Aorta (tissue), 5 donors: ENCODE measurements at regions not wholly inside any gene's neighbourhood (a gene's known extent, or its start where the extent isn't known, plus 50 kb on each side); places are given as distances from the start of the nearest gene placed in this dataset.
A peak's percentile ranks its signal among the peaks of the same experiment; 100 is the strongest.

ENCODE experiments used
- ATAC-seq: fragments of 200-7000 bp; cut with Tn5 transposase; one replicate; pipeline ENCODE4 v1.9.1; 2022; ENCODE audit warnings: moderate library complexity; ENCODE audit not compliant: low FRiP score
- DNase-seq, 2 donors: peaks; one replicate each; pipeline ENCODE4 v3.0.0-alpha.2; 2020
- H3K27ac ChIP-seq, 2 donors: one replicate each; pipeline ENCODE4 v1.5.1; 2013; ENCODE audit warnings: low read length in 2 of 2, mild to moderate bottlenecking in 2 of 2, moderate library complexity in 2 of 2, control low read depth in 1 of 2, inconsistent platforms in 1 of 2, low read depth in 1 of 2
- H3K27me3 ChIP-seq, 2 donors: one replicate each; pipeline ENCODE4 v1.6.1; 2013; ENCODE audit warnings: control low read depth in 1 of 2, low read length in 1 of 2, mild to moderate bottlenecking in 1 of 2, moderate library complexity in 1 of 2; ENCODE audit not compliant: insufficient read depth in 2 of 2, control insufficient read depth in 1 of 2
- H3K36me3 ChIP-seq, 2 donors: one replicate each; pipeline ENCODE4 v1.6.1; 2013; ENCODE audit warnings: control low read depth in 1 of 2, low read length in 1 of 2, mild to moderate bottlenecking in 1 of 2; ENCODE audit not compliant: insufficient read depth in 2 of 2, control insufficient read depth in 1 of 2
- H3K4me1 ChIP-seq, 2 donors: one replicate each; pipeline ENCODE4 v1.6.1; 2013; ENCODE audit warnings: low read length in 2 of 2, control low read depth in 1 of 2, mild to moderate bottlenecking in 1 of 2, moderate library complexity in 1 of 2; ENCODE audit not compliant: insufficient read depth in 2 of 2, control insufficient read depth in 1 of 2
- H3K4me3 ChIP-seq, 2 donors: one replicate each; pipeline ENCODE4 v1.5.1; 2013; ENCODE audit warnings: low read length in 2 of 2, control low read depth in 1 of 2, mild to moderate bottlenecking in 1 of 2
- H3K9me3 ChIP-seq: one replicate; pipeline ENCODE4 v1.6.1; 2013; ENCODE audit warnings: mild to moderate bottlenecking, low read length; ENCODE audit not compliant: control insufficient read depth
- WGBS, 2 donors: extraction: QIAGEN DNeasy Blood & Tissue Kit; methylation state at CpG; one replicate each; pipeline ENCODE4 v1.1.7; 2013; 5-methylcytosine and 5-hydroxymethylcytosine counted together
- intact Hi-C, 2 donors: fragments of 100-400 bp; cut with DNase I; formaldehyde crosslinking; loops; one replicate each; pipeline versions ENCODE4 v1.14.2 to v1.15.0; 2022
- donor health status: healthy with polysubstance abuse.
- donor health status: Bipolar disorder and iron deficiency.
- donor health status: DM: no; HTN: no; CAD: no.
- donor health status: DM: no; HTN: no; CAD: no.
- donor health status: DM: yes; HTN: yes; CAD: no.

GRCh38 chr20:7601431-7601830 is 338.8 kb downstream of the HAO1 start:
- DNase-seq = no peak
- WGBS, 2 donors = 61 to 82% methylated on average over 1 of the region's 1 CpG
- Histone ChIP-seq H3K4me3 (no peak overlapping the region), H3K27me3 (no peaks in the 10 kb centered on the region), H3K36me3 (no peaks in the 10 kb centered on the region), H3K9me3 (peaks cover 2% of the 10 kb centered on the region), H3K27ac (no peak overlapping the region), H3K4me1 (no peaks in the 10 kb centered on the region)
- intact Hi-C loops = no loop called here
- ATAC-seq = no peak

- no peaks in the 10 kb centered on the region for H3K4me1 ChIP-seq
- no peak overlapping the region for H3K4me3 ChIP-seq
- no peaks in the 10 kb centered on the region for H3K27me3 ChIP-seq
- H3K9me3 ChIP-seq = no peaks in the 10 kb centered on the region
- ATAC-seq (no peak), DNase-seq (no peak)
- 71 to 79% methylated on average over 3 of the region's 3 CpGs for WGBS, 2 donors
- H3K27ac ChIP-seq = no peak overlapping the region
- no peaks in the 10 kb centered on the region for H3K36me3 ChIP-seq
- intact Hi-C loops = no loop called here
These were observed 333.3 kb downstream of the HAO1 start for GRCh38 chr20:7606941-7607340.

- H3K9me3 ChIP-seq = no peaks in the 10 kb centered on the region
These were observed 332.0 kb downstream of the HAO1 start for GRCh38 chr20:7608250-7608649.

GRCh38 chr20:7609251-7609650 is 331.0 kb downstream of the HAO1 start:
- Histone ChIP-seq H3K36me3 (no peaks in the 10 kb centered on the region), H3K4me1 (no peaks in the 10 kb centered on the region), H3K27ac (no peak overlapping the region), H3K9me3 (no peaks in the 10 kb centered on the region), H3K27me3 (no peaks in the 10 kb centered on the region), H3K4me3 (no peak overlapping the region)
- intact Hi-C loops = no loop called here
- ATAC-seq (no peak), DNase-seq (no peak)

More at GRCh38 chr20:7608250-7608649, 332.0 kb downstream of the HAO1 start:
- no peak overlapping the region for H3K4me3 ChIP-seq
- intact Hi-C loops = no loop called here
- no peaks in the 10 kb centered on the region for H3K36me3 ChIP-seq
- ATAC-seq (no peak), DNase-seq (no peak)
- 1 to 6% methylated on average over 2 of the region's 2 CpGs for WGBS, 2 donors
- no peaks in the 10 kb centered on the region for H3K27me3 ChIP-seq
- no peak overlapping the region for H3K27ac ChIP-seq
- H3K4me1 ChIP-seq = no peaks in the 10 kb centered on the region

- Histone ChIP-seq H3K27me3 (no peaks in the 10 kb centered on the region), H3K9me3 (no peaks in the 10 kb centered on the region), H3K4me1 (no peaks in the 10 kb centered on the region), H3K36me3 (no peaks in the 10 kb centered on the region), H3K27ac (no peak overlapping the region), H3K4me3 (no peak overlapping the region)
- WGBS, 2 donors = 54 to 55% methylated on average over 4 of the region's 4 CpGs
- DNase-seq (no peak), ATAC-seq (no peak)
- intact Hi-C loops = no loop called here
These were observed 329.6 kb downstream of the HAO1 start for GRCh38 chr20:7610681-7611080.

- DNase-seq = no peak
- Histone ChIP-seq H3K27me3 (no peaks in the 10 kb centered on the region), H3K36me3 (no peaks in the 10 kb centered on the region), H3K4me1 (no peaks in the 10 kb centered on the region), H3K27ac (no peak overlapping the region), H3K4me3 (no peak overlapping the region), H3K9me3 (peaks cover 3% of the 10 kb centered on the region)
- no peak for ATAC-seq
- intact Hi-C loops = no loop called here
- 67 to 70% methylated on average over 2 of the region's 2 CpGs for WGBS, 2 donors
These were observed 322.5 kb downstream of the HAO1 start for GRCh38 chr20:7617797-7618196.

- H3K4me3 ChIP-seq = no peak overlapping the region
- DNase-seq (peak in 1 of 2 donors; percentile 65), ATAC-seq (peak; percentile 50)
- 86 to 89% methylated on average over 24 to 28 of the region's 28 CpGs for WGBS, 2 donors
- intact Hi-C loops = no loop called here
- no peak overlapping the region for H3K27ac ChIP-seq
- H3K4me1 ChIP-seq = no peaks in the 10 kb centered on the region
- no peaks in the 10 kb centered on the region for H3K36me3 ChIP-seq
- H3K27me3 ChIP-seq = no peaks in the 10 kb centered on the region
- H3K9me3 ChIP-seq = peaks cover 3% of the 10 kb centered on the region
These were observed 317.8 kb downstream of the HAO1 start for GRCh38 chr20:7622399-7622961.

GRCh38 chr20:7624886-7625285 is 315.4 kb downstream of the HAO1 start:
- no peak for ATAC-seq
- no peaks in the 10 kb centered on the region for H3K4me1 ChIP-seq
- H3K9me3 ChIP-seq = peaks cover 3% of the 10 kb centered on the region
- H3K4me3 ChIP-seq = no peak overlapping the region
- no peak for DNase-seq
- intact Hi-C loops = no loop called here
- no peak overlapping the region for H3K27ac ChIP-seq
- WGBS, 2 donors = 47 to 58% methylated on average over 5 of the region's 5 CpGs
- H3K36me3 ChIP-seq = no peaks in the 10 kb centered on the region
- no peaks in the 10 kb centered on the region for H3K27me3 ChIP-seq

- no peaks in the 10 kb centered on the region for H3K27me3 ChIP-seq
- H3K4me1 ChIP-seq = no peaks in the 10 kb centered on the region
- H3K9me3 ChIP-seq = no peaks in the 10 kb centered on the region
- H3K27ac ChIP-seq = no peak overlapping the region
- ATAC-seq (no peak), DNase-seq (no peak)
- WGBS, 2 donors = 49 to 50% methylated on average over 5 of the region's 5 CpGs
- H3K36me3 ChIP-seq = no peaks in the 10 kb centered on the region
- intact Hi-C loops = no loop called here
- H3K4me3 ChIP-seq = no peak overlapping the region
These were observed 312.3 kb downstream of the HAO1 start for GRCh38 chr20:7627734-7628663.
